Trophoblast cell (in vitro differentiated cells and primary cell): ENCODE measurements at regions not wholly inside any gene's neighbourhood (a gene's known extent, or its start where the extent isn't known, plus 50 kb on each side); places are given as distances from the start of the nearest gene placed in this dataset.
A peak's percentile ranks its signal among the peaks of the same experiment; 100 is the strongest.
"Not testable (repeated sequence)": the region's sequence is repeated elsewhere in the genome, so short reads cannot be mapped to it uniquely, and the experiment has no call there.

ENCODE experiments used
- DNase-seq, 2 donors: peaks; one replicate each; pipeline ENCODE4 v3.0.0-alpha.2; 2016
- H2AFZ ChIP-seq: 2 replicates; pipeline ENCODE4 v1.6.1; 2013; ENCODE audit warnings: low read length, moderate library complexity, mild to moderate bottlenecking; ENCODE audit not compliant: insufficient read depth, poor library complexity
- H2AK5ac ChIP-seq: 2 replicates; pipeline ENCODE4 v1.6.1; 2013; ENCODE audit warnings: mild to moderate bottlenecking, low read length
- H2BK120ac ChIP-seq: 2 replicates; pipeline ENCODE4 v1.6.1; 2013; ENCODE audit warnings: low read length, mild to moderate bottlenecking, moderate library complexity; ENCODE audit not compliant: insufficient read depth, poor library complexity
- H2BK12ac ChIP-seq: 2 replicates; pipeline ENCODE4 v1.6.1; 2013; ENCODE audit warnings: mild to moderate bottlenecking, low read length, moderate library complexity
- H2BK5ac ChIP-seq: 2 replicates; pipeline ENCODE4 v1.6.1; 2013; ENCODE audit warnings: low read length, low read depth, moderate library complexity, mild to moderate bottlenecking; ENCODE audit not compliant: poor library complexity
- H3K14ac ChIP-seq: 2 replicates; pipeline ENCODE4 v1.6.1; 2013; ENCODE audit warnings: mild to moderate bottlenecking, low read length
- H3K18ac ChIP-seq: 2 replicates; pipeline ENCODE4 v1.6.1; 2013; ENCODE audit warnings: mild to moderate bottlenecking, low read length
- H3K23ac ChIP-seq: 2 replicates; pipeline ENCODE4 v1.6.1; 2013; ENCODE audit warnings: low read length
- H3K27ac ChIP-seq: 2 replicates; pipeline ENCODE4 v1.5.1; 2013; ENCODE audit warnings: low read depth, mild to moderate bottlenecking, inconsistent platforms, low read length, moderate library complexity
- H3K27me3 ChIP-seq: 2 replicates; pipeline ENCODE4 v1.6.1; 2013; ENCODE audit warnings: inconsistent platforms, mild to moderate bottlenecking, low read length, moderate library complexity; ENCODE audit not compliant: insufficient read depth
- H3K36me3 ChIP-seq, 2 experiments: 1 replicate in 1 of 2; 2 replicates in 1 of 2; pipeline ENCODE4 v1.6.1; 2013; ENCODE audit warnings: low read length in 2 of 2, mild to moderate bottlenecking in 2 of 2, moderate library complexity in 1 of 2; ENCODE audit not compliant: insufficient read depth in 2 of 2, control insufficient read depth in 1 of 2
- H3K4ac ChIP-seq: 2 replicates; pipeline ENCODE4 v1.6.1; 2013; ENCODE audit warnings: low read depth, mild to moderate bottlenecking, low read length, moderate library complexity
- H3K4me1 ChIP-seq, 2 experiments: 1 replicate in 1 of 2; 2 replicates in 1 of 2; pipeline ENCODE4 v1.6.1; 2013; ENCODE audit warnings: low read length in 2 of 2, mild to moderate bottlenecking in 2 of 2, moderate library complexity in 1 of 2; ENCODE audit not compliant: insufficient read depth in 2 of 2, control insufficient read depth in 1 of 2
- H3K4me2 ChIP-seq: 2 replicates; pipeline ENCODE4 v1.6.1; 2013; ENCODE audit warnings: inconsistent platforms, mild to moderate bottlenecking, low read length, moderate library complexity
- H3K4me3 ChIP-seq: 2 replicates; pipeline ENCODE4 v1.5.1; 2013; ENCODE audit warnings: mild to moderate bottlenecking, low read depth, low read length, inconsistent platforms
- H3K79me1 ChIP-seq: one replicate; pipeline ENCODE4 v1.6.1; 2013; ENCODE audit warnings: low read length
- H3K79me2 ChIP-seq: 2 replicates; pipeline ENCODE4 v1.6.1; 2013; ENCODE audit warnings: low read length, mild to moderate bottlenecking; ENCODE audit not compliant: control insufficient read depth, insufficient read depth, poor library complexity
- H3K9ac ChIP-seq: 2 replicates; pipeline ENCODE4 v1.6.1; 2013; ENCODE audit warnings: mild to moderate bottlenecking, low read length
- H3K9me3 ChIP-seq: 2 replicates; pipeline ENCODE4 v1.6.1; 2013; ENCODE audit warnings: low read depth, mild to moderate bottlenecking, control low read depth, inconsistent platforms, low read length; ENCODE audit not compliant: insufficient read depth
- H4K12ac ChIP-seq: 2 replicates; pipeline ENCODE4 v1.6.1; 2013; ENCODE audit warnings: low read depth, mild to moderate bottlenecking, low read length, moderate library complexity
- H4K8ac ChIP-seq: 2 replicates; pipeline ENCODE4 v1.6.1; 2013; ENCODE audit warnings: low read depth, mild to moderate bottlenecking, low read length, moderate library complexity
- H4K91ac ChIP-seq: one replicate; pipeline ENCODE4 v1.6.1; 2013; ENCODE audit warnings: low read depth, mild to moderate bottlenecking, low read length, moderate library complexity
- WGBS: extraction: QIAGEN DNeasy Blood & Tissue Kit; methylation state at CpG from one replicate; pipeline ENCODE4 v1.1.7; 2013; ENCODE audit warnings: missing lambda C conversion rate; ENCODE audit not compliant: insufficient read length, insufficient coverage; ENCODE audit errors: extremely low coverage; 5-methylcytosine and 5-hydroxymethylcytosine counted together

- no peak overlapping the region for H3K18ac ChIP-seq
- no peak overlapping the region for H3K23ac ChIP-seq
- H3K14ac ChIP-seq: no peak overlapping the region
- no peaks in the 10 kb centered on the region for H3K4me1 ChIP-seq
- no CpG with 5 or more reads among the region's 3 CpGs for WGBS
- H3K4me3 ChIP-seq: no peak overlapping the region
- H4K91ac ChIP-seq: no peak overlapping the region
- H3K27ac ChIP-seq: no peak overlapping the region
- H3K27me3 ChIP-seq: no peaks in the 10 kb centered on the region
- no peak overlapping the region for H3K4ac ChIP-seq
- H2BK5ac ChIP-seq: no peak overlapping the region
- H3K9ac ChIP-seq: no peak overlapping the region
- H2AFZ ChIP-seq: no peak overlapping the region
- H2AK5ac ChIP-seq: no peak overlapping the region
- H3K36me3 ChIP-seq: no peaks in the 10 kb centered on the region
- H3K9me3 ChIP-seq: no peaks in the 10 kb centered on the region
- H2BK120ac ChIP-seq: no peak overlapping the region
- no peak overlapping the region for H3K4me2 ChIP-seq
- H3K79me2 ChIP-seq: no peaks in the 10 kb centered on the region
- no peak overlapping the region for H4K8ac ChIP-seq
- no peak overlapping the region for H2BK12ac ChIP-seq
- H4K12ac ChIP-seq: no peak overlapping the region
- no peak for DNase-seq
- H3K79me1 ChIP-seq: no peaks in the 10 kb centered on the region
Observed at GRCh38 chr6:76831299-76831698, 632.0 kb downstream of the HTR1B start.

- not testable (repeated sequence) for H3K27me3 ChIP-seq, H3K9ac ChIP-seq, H2BK12ac ChIP-seq, H2BK120ac ChIP-seq, H3K27ac ChIP-seq, H3K9me3 ChIP-seq, H3K36me3 ChIP-seq, H3K23ac ChIP-seq, DNase-seq, H3K18ac ChIP-seq, H3K4me2 ChIP-seq, H3K14ac ChIP-seq, H3K4me3 ChIP-seq, H4K12ac ChIP-seq, H3K79me2 ChIP-seq, H4K8ac ChIP-seq, H3K79me1 ChIP-seq, H2BK5ac ChIP-seq, H3K4ac ChIP-seq, H2AFZ ChIP-seq, H4K91ac ChIP-seq, H2AK5ac ChIP-seq, H3K4me1 ChIP-seq
- WGBS: no CpG with 5 or more reads among the region's 6 CpGs
Observed at GRCh38 chr6:76823578-76823977, 639.7 kb downstream of the HTR1B start.

- Histone ChIP-seq H3K27ac (no peak overlapping the region), H3K4me3 (peak overlapping the region; percentile 44), H3K14ac (no peak overlapping the region), H4K91ac (no peak overlapping the region), H3K4ac (no peak overlapping the region), H3K4me1 (no peaks in the 10 kb centered on the region), H3K27me3 (no peaks in the 10 kb centered on the region), H4K12ac (no peak overlapping the region), H3K79me2 (no peaks in the 10 kb centered on the region), H3K4me2 (no peak overlapping the region), H3K9me3 (peaks cover 4% of the 10 kb centered on the region), H4K8ac (no peak overlapping the region), H2BK12ac (no peak overlapping the region), H2AK5ac (no peak overlapping the region), H2AFZ (no peak overlapping the region), H2BK5ac (no peak overlapping the region), H3K36me3 (no peaks in the 10 kb centered on the region), H3K79me1 (no peaks in the 10 kb centered on the region), H3K23ac (no peak overlapping the region), H2BK120ac (no peak overlapping the region), H3K18ac (no peak overlapping the region), H3K9ac (no peak overlapping the region)
- no CpG with 5 or more reads among the region's 4 CpGs for WGBS
- DNase-seq: no peak
Observed at GRCh38 chr6:76818451-76818850, 644.8 kb downstream of the HTR1B start.

- no peak overlapping the region for H2BK120ac ChIP-seq
- no peak overlapping the region for H3K18ac ChIP-seq
- H4K91ac ChIP-seq: no peak overlapping the region
- H3K79me1 ChIP-seq: no peaks in the 10 kb centered on the region
- peaks cover 1% of the 10 kb centered on the region for H3K9me3 ChIP-seq
- H3K23ac ChIP-seq: no peak overlapping the region
- no peak overlapping the region for H4K12ac ChIP-seq
- H2AK5ac ChIP-seq: no peak overlapping the region
- H3K14ac ChIP-seq: no peak overlapping the region
- no peak overlapping the region for H2AFZ ChIP-seq
- no CpG with 5 or more reads among the region's 5 CpGs for WGBS
- no peak overlapping the region for H3K4ac ChIP-seq
- H3K9ac ChIP-seq: no peak overlapping the region
- H3K4me2 ChIP-seq: no peak overlapping the region
- no peak for DNase-seq
- H2BK12ac ChIP-seq: no peak overlapping the region
- no peaks in the 10 kb centered on the region for H3K36me3 ChIP-seq
- H2BK5ac ChIP-seq: no peak overlapping the region
- no peaks in the 10 kb centered on the region for H3K4me1 ChIP-seq
- H4K8ac ChIP-seq: no peak overlapping the region
- no peaks in the 10 kb centered on the region for H3K79me2 ChIP-seq
- H3K4me3 ChIP-seq: no peak overlapping the region
- no peak overlapping the region for H3K27ac ChIP-seq
- no peaks in the 10 kb centered on the region for H3K27me3 ChIP-seq
Observed at GRCh38 chr6:76817429-76817828, 645.9 kb downstream of the HTR1B start.
